GM23338 (cell line): ENCODE measurements at regions not wholly inside any gene's neighbourhood (a gene's known extent, or its start where the extent isn't known, plus 50 kb on each side); places are given as distances from the start of the nearest gene placed in this dataset.

Source experiments
- CREB1 ChIP-seq: fragments of 250-450 bp; sonication (Bioruptor Pico); IDR thresholded peaks from 2 replicates; pipeline ENCODE4 v1.5.0; 2020; ENCODE audit warnings: low read depth, mild to moderate bottlenecking, moderate library complexity
- EZH2 ChIP-seq: fragments of 200-600 bp; sonication (generic); IDR thresholded peaks from one replicate; pipeline ENCODE4 v1.8.0; 2017; ENCODE audit warnings: antibody characterized with exemption, mild to moderate bottlenecking, low read depth; ENCODE audit not compliant: unreplicated experiment
- EZH2phosphoT487 ChIP-seq: fragments of 200-600 bp; sonication (generic); IDR thresholded peaks from one replicate; pipeline ENCODE4 v1.8.1; 2018; ENCODE audit warnings: antibody characterized with exemption; ENCODE audit not compliant: unreplicated experiment
- JUNB ChIP-seq: IDR thresholded peaks from one replicate; pipeline ENCODE4 v1.6.1; 2016; ENCODE audit warnings: antibody characterized with exemption; ENCODE audit not compliant: unreplicated experiment
- NANOG ChIP-seq: IDR thresholded peaks from 2 replicates; pipeline ENCODE4 v1.6.1; 2016; ENCODE audit warnings: antibody characterized with exemption, borderline replicate concordance
- POLR2AphosphoS5 ChIP-seq: IDR thresholded peaks from 2 replicates; pipeline ENCODE4 v1.6.1; 2016; ENCODE audit warnings: antibody characterized with exemption, low read depth
- STAT1 ChIP-seq: IDR thresholded peaks from one replicate; pipeline ENCODE4 v1.6.1; 2016; ENCODE audit warnings: antibody characterized with exemption; ENCODE audit not compliant: unreplicated experiment
- ZNF114 ChIP-seq: fragments of 250-450 bp; sonication (Bioruptor Pico); IDR thresholded peaks from 2 replicates; pipeline ENCODE4 v1.5.0; 2020; ENCODE audit warnings: mild to moderate bottlenecking, moderate library complexity
- ZNF331 ChIP-seq: fragments of 250-450 bp; sonication (Bioruptor Pico); IDR thresholded peaks from 2 replicates; pipeline ENCODE4 v1.5.0; 2020; ENCODE audit warnings: low read depth, mild to moderate bottlenecking, moderate library complexity
- TF ChIP-seq, protein P1 (sequence below), 2 experiments: fragments of 200-600 bp in 1 of 2; sonication (generic) in 1 of 2; conservative IDR thresholded peaks; 2 replicates each; pipeline versions ENCODE4 v1.5.1 to v1.6.1; 2016 to 2017; ENCODE audit warnings: antibody characterized with exemption in 2 of 2, low read depth in 2 of 2, mild to moderate bottlenecking in 2 of 2, moderate library complexity in 1 of 2
- TF ChIP-seq, protein P2 (sequence below): IDR thresholded peaks from one replicate; pipeline ENCODE4 v1.6.1; 2018; ENCODE audit warnings: antibody characterized with exemption; ENCODE audit not compliant: unreplicated experiment
- TF ChIP-seq, protein P3 (sequence below): fragments of 250-450 bp; sonication (Bioruptor Pico); IDR thresholded peaks from 2 replicates; pipeline ENCODE4 v1.5.0; 2020; ENCODE audit warnings: mild to moderate bottlenecking, moderate library complexity

DNA sequence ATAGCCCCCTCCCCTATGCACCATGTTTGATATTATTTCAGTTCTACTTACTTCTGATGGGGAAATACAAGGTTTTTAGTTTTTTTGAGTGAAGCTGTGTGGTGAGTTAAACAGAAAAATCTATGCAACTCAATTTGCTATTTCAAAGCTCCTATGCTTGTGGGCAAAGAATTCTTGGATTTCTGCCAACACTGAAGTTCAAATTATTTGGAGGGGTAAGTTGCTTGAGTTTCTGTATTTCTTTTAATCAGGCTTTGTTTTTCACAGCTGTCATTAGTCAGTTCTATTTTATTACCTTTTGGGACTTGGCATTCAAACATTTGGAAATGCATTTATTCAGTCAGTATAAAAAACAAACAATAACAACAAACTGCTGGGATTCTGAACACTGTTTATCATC lies 407.5 kb upstream of the MGAT4C start:
- TF ChIP-seq, protein P1, sequence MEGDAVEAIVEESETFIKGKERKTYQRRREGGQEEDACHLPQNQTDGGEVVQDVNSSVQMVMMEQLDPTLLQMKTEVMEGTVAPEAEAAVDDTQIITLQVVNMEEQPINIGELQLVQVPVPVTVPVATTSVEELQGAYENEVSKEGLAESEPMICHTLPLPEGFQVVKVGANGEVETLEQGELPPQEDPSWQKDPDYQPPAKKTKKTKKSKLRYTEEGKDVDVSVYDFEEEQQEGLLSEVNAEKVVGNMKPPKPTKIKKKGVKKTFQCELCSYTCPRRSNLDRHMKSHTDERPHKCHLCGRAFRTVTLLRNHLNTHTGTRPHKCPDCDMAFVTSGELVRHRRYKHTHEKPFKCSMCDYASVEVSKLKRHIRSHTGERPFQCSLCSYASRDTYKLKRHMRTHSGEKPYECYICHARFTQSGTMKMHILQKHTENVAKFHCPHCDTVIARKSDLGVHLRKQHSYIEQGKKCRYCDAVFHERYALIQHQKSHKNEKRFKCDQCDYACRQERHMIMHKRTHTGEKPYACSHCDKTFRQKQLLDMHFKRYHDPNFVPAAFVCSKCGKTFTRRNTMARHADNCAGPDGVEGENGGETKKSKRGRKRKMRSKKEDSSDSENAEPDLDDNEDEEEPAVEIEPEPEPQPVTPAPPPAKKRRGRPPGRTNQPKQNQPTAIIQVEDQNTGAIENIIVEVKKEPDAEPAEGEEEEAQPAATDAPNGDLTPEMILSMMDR (conservative IDR thresholded peaks at IDR 0.05; ENCODE audit: low read depth in 2 of 2), result no peak
- TF ChIP-seq ZNF331 (CRISPR knock-in tag) (no peak), JUNB (no peak), EZH2phosphoT487 (no peak), CREB1 (CRISPR knock-in tag) (no peak), POLR2AphosphoS5 (no peak), ZNF114 (no peak), EZH2 (no peak), NANOG (no peak), STAT1 (no peak)
- TF ChIP-seq, protein P2, sequence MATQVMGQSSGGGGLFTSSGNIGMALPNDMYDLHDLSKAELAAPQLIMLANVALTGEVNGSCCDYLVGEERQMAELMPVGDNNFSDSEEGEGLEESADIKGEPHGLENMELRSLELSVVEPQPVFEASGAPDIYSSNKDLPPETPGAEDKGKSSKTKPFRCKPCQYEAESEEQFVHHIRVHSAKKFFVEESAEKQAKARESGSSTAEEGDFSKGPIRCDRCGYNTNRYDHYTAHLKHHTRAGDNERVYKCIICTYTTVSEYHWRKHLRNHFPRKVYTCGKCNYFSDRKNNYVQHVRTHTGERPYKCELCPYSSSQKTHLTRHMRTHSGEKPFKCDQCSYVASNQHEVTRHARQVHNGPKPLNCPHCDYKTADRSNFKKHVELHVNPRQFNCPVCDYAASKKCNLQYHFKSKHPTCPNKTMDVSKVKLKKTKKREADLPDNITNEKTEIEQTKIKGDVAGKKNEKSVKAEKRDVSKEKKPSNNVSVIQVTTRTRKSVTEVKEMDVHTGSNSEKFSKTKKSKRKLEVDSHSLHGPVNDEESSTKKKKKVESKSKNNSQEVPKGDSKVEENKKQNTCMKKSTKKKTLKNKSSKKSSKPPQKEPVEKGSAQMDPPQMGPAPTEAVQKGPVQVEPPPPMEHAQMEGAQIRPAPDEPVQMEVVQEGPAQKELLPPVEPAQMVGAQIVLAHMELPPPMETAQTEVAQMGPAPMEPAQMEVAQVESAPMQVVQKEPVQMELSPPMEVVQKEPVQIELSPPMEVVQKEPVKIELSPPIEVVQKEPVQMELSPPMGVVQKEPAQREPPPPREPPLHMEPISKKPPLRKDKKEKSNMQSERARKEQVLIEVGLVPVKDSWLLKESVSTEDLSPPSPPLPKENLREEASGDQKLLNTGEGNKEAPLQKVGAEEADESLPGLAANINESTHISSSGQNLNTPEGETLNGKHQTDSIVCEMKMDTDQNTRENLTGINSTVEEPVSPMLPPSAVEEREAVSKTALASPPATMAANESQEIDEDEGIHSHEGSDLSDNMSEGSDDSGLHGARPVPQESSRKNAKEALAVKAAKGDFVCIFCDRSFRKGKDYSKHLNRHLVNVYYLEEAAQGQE, result no peak
- TF ChIP-seq, protein P3, sequence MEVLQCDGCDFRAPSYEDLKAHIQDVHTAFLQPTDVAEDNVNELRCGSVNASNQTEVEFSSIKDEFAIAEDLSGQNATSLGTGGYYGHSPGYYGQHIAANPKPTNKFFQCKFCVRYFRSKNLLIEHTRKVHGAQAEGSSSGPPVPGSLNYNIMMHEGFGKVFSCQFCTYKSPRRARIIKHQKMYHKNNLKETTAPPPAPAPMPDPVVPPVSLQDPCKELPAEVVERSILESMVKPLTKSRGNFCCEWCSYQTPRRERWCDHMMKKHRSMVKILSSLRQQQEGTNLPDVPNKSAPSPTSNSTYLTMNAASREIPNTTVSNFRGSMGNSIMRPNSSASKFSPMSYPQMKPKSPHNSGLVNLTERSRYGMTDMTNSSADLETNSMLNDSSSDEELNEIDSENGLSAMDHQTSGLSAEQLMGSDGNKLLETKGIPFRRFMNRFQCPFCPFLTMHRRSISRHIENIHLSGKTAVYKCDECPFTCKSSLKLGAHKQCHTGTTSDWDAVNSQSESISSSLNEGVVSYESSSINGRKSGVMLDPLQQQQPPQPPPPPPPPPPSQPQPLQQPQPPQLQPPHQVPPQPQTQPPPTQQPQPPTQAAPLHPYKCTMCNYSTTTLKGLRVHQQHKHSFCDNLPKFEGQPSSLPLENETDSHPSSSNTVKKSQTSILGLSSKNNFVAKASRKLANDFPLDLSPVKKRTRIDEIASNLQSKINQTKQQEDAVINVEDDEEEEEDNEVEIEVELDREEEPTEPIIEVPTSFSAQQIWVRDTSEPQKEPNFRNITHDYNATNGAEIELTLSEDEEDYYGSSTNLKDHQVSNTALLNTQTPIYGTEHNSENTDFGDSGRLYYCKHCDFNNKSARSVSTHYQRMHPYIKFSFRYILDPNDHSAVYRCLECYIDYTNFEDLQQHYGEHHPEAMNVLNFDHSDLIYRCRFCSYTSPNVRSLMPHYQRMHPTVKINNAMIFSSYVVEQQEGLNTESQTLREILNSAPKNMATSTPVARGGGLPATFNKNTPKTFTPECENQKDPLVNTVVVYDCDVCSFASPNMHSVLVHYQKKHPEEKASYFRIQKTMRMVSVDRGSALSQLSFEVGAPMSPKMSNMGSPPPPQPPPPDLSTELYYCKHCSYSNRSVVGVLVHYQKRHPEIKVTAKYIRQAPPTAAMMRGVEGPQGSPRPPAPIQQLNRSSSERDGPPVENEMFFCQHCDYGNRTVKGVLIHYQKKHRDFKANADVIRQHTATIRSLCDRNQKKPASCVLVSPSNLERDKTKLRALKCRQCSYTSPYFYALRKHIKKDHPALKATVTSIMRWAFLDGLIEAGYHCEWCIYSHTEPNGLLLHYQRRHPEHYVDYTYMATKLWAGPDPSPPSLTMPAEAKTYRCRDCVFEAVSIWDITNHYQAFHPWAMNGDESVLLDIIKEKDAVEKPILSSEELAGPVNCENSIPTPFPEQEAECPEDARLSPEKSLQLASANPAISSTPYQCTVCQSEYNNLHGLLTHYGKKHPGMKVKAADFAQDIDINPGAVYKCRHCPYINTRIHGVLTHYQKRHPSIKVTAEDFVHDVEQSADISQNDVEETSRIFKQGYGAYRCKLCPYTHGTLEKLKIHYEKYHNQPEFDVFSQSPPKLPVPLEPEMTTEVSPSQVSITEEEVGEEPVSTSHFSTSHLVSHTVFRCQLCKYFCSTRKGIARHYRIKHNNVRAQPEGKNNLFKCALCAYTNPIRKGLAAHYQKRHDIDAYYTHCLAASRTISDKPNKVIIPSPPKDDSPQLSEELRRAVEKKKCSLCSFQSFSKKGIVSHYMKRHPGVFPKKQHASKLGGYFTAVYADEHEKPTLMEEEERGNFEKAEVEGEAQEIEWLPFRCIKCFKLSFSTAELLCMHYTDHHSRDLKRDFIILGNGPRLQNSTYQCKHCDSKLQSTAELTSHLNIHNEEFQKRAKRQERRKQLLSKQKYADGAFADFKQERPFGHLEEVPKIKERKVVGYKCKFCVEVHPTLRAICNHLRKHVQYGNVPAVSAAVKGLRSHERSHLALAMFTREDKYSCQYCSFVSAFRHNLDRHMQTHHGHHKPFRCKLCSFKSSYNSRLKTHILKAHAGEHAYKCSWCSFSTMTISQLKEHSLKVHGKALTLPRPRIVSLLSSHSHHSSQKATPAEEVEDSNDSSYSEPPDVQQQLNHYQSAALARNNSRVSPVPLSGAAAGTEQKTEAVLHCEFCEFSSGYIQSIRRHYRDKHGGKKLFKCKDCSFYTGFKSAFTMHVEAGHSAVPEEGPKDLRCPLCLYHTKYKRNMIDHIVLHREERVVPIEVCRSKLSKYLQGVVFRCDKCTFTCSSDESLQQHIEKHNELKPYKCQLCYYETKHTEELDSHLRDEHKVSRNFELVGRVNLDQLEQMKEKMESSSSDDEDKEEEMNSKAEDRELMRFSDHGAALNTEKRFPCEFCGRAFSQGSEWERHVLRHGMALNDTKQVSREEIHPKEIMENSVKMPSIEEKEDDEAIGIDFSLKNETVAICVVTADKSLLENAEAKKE (CRISPR knock-in tag), result no peak
